H9 (cell line): ENCODE measurements at regions not wholly inside any gene's neighbourhood (a gene's known extent, or its start where the extent isn't known, plus 50 kb on each side); places are given as distances from the start of the nearest gene placed in this dataset.

ENCODE experiments used
- DNase-seq: peaks from one replicate; pipeline ENCODE4 v3.0.0-alpha.2; 2017
- H2AFZ ChIP-seq: one replicate; pipeline ENCODE4 v1.6.1; 2013; ENCODE audit warnings: mild to moderate bottlenecking, low read length, control low read depth, moderate library complexity
- H2AK5ac ChIP-seq: 2 replicates; pipeline ENCODE4 v1.6.1; 2013; ENCODE audit warnings: low read length, control low read depth, mixed read lengths; ENCODE audit not compliant: insufficient read length
- H2BK120ac ChIP-seq: one replicate; pipeline ENCODE4 v1.6.1; 2013; ENCODE audit warnings: low read depth, mild to moderate bottlenecking, low read length, control low read depth, inconsistent platforms; ENCODE audit not compliant: poor library complexity, severe bottlenecking
- H2BK12ac ChIP-seq: 2 replicates; pipeline ENCODE4 v1.6.1; 2013; ENCODE audit warnings: low read length, control low read depth, mixed read lengths, low read depth; ENCODE audit not compliant: insufficient read length
- H2BK15ac ChIP-seq: 2 replicates; pipeline ENCODE4 v1.6.1; 2013; ENCODE audit warnings: low read depth, low read length, control low read depth
- H2BK20ac ChIP-seq: one replicate; pipeline ENCODE4 v1.6.1; 2013; ENCODE audit warnings: low read depth, mild to moderate bottlenecking, low read length, control low read depth, inconsistent platforms; ENCODE audit not compliant: poor library complexity, severe bottlenecking
- H2BK5ac ChIP-seq: 2 replicates; pipeline ENCODE4 v1.6.1; 2013; ENCODE audit warnings: low read length, control low read depth, mixed read lengths; ENCODE audit not compliant: insufficient read length
- H3K14ac ChIP-seq: 2 replicates; pipeline ENCODE4 v1.6.1; 2013; ENCODE audit warnings: low read length, control low read depth; ENCODE audit not compliant: insufficient read depth
- H3K18ac ChIP-seq: 2 replicates; pipeline ENCODE4 v1.6.1; 2013; ENCODE audit warnings: low read depth, mild to moderate bottlenecking, mixed read lengths, low read length, control low read depth; ENCODE audit not compliant: insufficient read length
- H3K23ac ChIP-seq: 2 replicates; pipeline ENCODE4 v1.6.1; 2013; ENCODE audit warnings: low read length, control low read depth, mixed read lengths, low read depth; ENCODE audit not compliant: insufficient read length
- H3K23me2 ChIP-seq: 2 replicates; pipeline ENCODE4 v1.6.1; 2013; ENCODE audit warnings: low read depth, mild to moderate bottlenecking, mixed read lengths, low read length, control low read depth; ENCODE audit not compliant: insufficient read length, poor library complexity, severe bottlenecking
- H3K27ac ChIP-seq: 2 replicates; pipeline ENCODE4 v1.5.1; 2013; ENCODE audit warnings: low read length, control low read depth, mixed read lengths, low read depth; ENCODE audit not compliant: insufficient read length
- H3K27me3 ChIP-seq: 2 replicates; pipeline ENCODE4 v1.6.1; 2013; ENCODE audit warnings: low read length, control low read depth, inconsistent platforms; ENCODE audit not compliant: insufficient read depth
- H3K4ac ChIP-seq: 2 replicates; pipeline ENCODE4 v1.6.1; 2013; ENCODE audit warnings: low read depth, mild to moderate bottlenecking, control low read depth, inconsistent platforms, low read length, moderate library complexity
- H3K4me1 ChIP-seq: 2 replicates; pipeline ENCODE4 v1.6.1; 2013; ENCODE audit warnings: low read length, control low read depth, inconsistent platforms; ENCODE audit not compliant: insufficient read depth
- H3K4me2 ChIP-seq: 2 replicates; pipeline ENCODE4 v1.6.1; 2013; ENCODE audit warnings: low read length, control low read depth, mixed read lengths; ENCODE audit not compliant: insufficient read length, insufficient read depth
- H3K56ac ChIP-seq: 2 replicates; pipeline ENCODE4 v1.6.1; 2013; ENCODE audit warnings: low read depth, mild to moderate bottlenecking, mixed read lengths, low read length, control low read depth; ENCODE audit not compliant: insufficient read length
- H3K79me1 ChIP-seq: 2 replicates; pipeline ENCODE4 v1.6.1; 2013; ENCODE audit warnings: low read depth, mild to moderate bottlenecking, moderate library complexity, low read length, control low read depth, inconsistent platforms; ENCODE audit not compliant: insufficient read depth, poor library complexity, severe bottlenecking
- H3K79me2 ChIP-seq: 2 replicates; pipeline ENCODE4 v1.6.1; 2013; ENCODE audit warnings: low read length, control low read depth, inconsistent platforms; ENCODE audit not compliant: insufficient read depth
- H3K9ac ChIP-seq: 2 replicates; pipeline ENCODE4 v1.6.1; 2013; ENCODE audit warnings: low read length, control low read depth, mixed read lengths; ENCODE audit not compliant: insufficient read length; ENCODE audit errors: extremely low read depth
- H3K9me3 ChIP-seq: one replicate; pipeline ENCODE4 v1.6.1; 2013; ENCODE audit warnings: low read depth, low read length, inconsistent platforms; ENCODE audit not compliant: control insufficient read depth
- H3T11ph ChIP-seq: one replicate; pipeline ENCODE4 v1.6.1; 2013; ENCODE audit warnings: mild to moderate bottlenecking, low read length, control low read depth, inconsistent platforms
- H4K20me1 ChIP-seq: one replicate; pipeline ENCODE4 v1.6.1; 2013; ENCODE audit not compliant: control insufficient read depth, insufficient read length, insufficient read depth
- H4K5ac ChIP-seq: 2 replicates; pipeline ENCODE4 v1.6.1; 2013; ENCODE audit warnings: low read depth, mild to moderate bottlenecking, mixed read lengths, low read length, control low read depth; ENCODE audit not compliant: insufficient read length
- H4K8ac ChIP-seq: replicated peaks from 2 replicates; pipeline ENCODE4 v1.6.1; 2013; ENCODE audit warnings: low read length, control low read depth, mixed read lengths, low read depth; ENCODE audit not compliant: insufficient read length
- H4K91ac ChIP-seq: 2 replicates; pipeline ENCODE4 v1.6.1; 2013; ENCODE audit warnings: low read depth, mild to moderate bottlenecking, moderate library complexity, mixed read lengths, low read length, control low read depth; ENCODE audit not compliant: insufficient read length
- H3K27ac Mint-ChIP-seq, 3 experiments: 2 replicates in 2 of 3; 3 replicates in 1 of 3; pipeline ENCODE4 v1.8.0; 2020 to 2021; ENCODE audit warnings: mixed read lengths in 3 of 3, mild to moderate bottlenecking in 1 of 3, moderate library complexity in 1 of 3
- H3K27me3 Mint-ChIP-seq: 2 replicates; pipeline ENCODE4 v1.8.0; 2021; ENCODE audit warnings: low read depth, mild to moderate bottlenecking, moderate library complexity, mixed read lengths
- H3K36me3 Mint-ChIP-seq, 3 experiments: 2 replicates in 2 of 3; 3 replicates in 1 of 3; pipeline ENCODE4 v1.8.0; 2020 to 2021; ENCODE audit warnings: low read depth in 3 of 3, mixed read lengths in 3 of 3; ENCODE audit not compliant: insufficient read depth in 1 of 3
- H3K4me1 Mint-ChIP-seq, 2 experiments: 2 replicates each; pipeline ENCODE4 v1.8.0; 2020; ENCODE audit warnings: mixed read lengths in 2 of 2
- H3K4me3 Mint-ChIP-seq, 2 experiments: 2 replicates in 1 of 2; 3 replicates in 1 of 2; pipeline ENCODE4 v1.8.0; 2020 to 2021; ENCODE audit warnings: mild to moderate bottlenecking in 2 of 2, mixed read lengths in 2 of 2, moderate library complexity in 1 of 2
- H3K9me3 Mint-ChIP-seq, 2 experiments: 2 replicates in 1 of 2; 3 replicates in 1 of 2; pipeline ENCODE4 v1.8.0; 2020; ENCODE audit warnings: mild to moderate bottlenecking in 2 of 2, mixed read lengths in 2 of 2, moderate library complexity in 1 of 2
- TF ChIP-seq, protein P1 (sequence below): fragments of 200-600 bp; sonication (generic); conservative IDR thresholded peaks from 3 replicates; pipeline ENCODE4 v1.8.0; 2021; ENCODE audit warnings: antibody characterized with exemption, mild to moderate bottlenecking

DNA sequence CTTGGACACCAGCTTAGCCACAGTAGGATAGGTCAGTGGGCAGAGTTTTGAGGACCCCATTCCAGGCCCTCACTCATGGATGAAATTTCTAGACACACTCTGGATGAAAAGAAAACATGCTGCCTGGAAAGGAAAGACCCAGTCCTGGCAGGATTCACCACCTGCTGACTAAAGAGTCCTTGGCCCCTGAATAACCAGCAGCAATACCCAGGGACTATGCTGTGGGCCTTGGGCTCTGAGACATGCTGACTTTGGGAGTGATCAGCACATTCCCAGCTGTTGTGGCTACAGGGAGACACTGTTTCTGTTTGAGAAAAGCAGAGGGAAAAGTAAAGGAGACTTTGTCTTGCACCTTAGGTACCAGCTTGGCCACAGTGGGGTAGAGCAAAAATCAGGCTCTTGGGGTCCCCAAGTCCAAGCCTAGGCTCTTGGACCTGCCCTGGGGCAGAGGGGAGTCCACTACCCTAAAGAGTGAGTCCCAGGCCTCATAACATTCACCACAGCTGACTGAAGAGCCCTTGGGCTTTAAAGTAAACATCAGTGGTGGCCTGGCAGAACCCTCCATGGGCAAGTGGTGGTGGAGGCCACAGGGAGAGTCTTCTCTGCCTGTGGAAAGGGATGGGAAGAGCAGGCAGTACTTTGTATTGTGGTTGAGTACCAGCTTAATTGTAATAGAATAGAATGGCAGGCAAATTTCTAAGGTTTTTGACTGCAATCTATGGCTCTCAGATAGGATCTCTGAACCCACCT is 516.8 kb downstream of the BCKDHB start:
- H3K4me2 ChIP-seq = no peak overlapping the region
- no peak overlapping the region for H2BK5ac ChIP-seq
- no peak overlapping the region for H3K27ac Mint-ChIP-seq
- H3K23me2 ChIP-seq = no peaks in the 10 kb centered on the region
- H2BK15ac ChIP-seq = no peak overlapping the region
- H3T11ph ChIP-seq = no peak overlapping the region
- H3K79me1 ChIP-seq = no peaks in the 10 kb centered on the region
- H4K5ac ChIP-seq = no peak overlapping the region
- no peaks in the 10 kb centered on the region for H3K9me3 ChIP-seq
- H2AK5ac ChIP-seq = no peak overlapping the region
- H3K79me2 ChIP-seq = no peaks in the 10 kb centered on the region
- H4K8ac ChIP-seq = no peak overlapping the region
- H3K14ac ChIP-seq = no peak overlapping the region
- H3K27ac ChIP-seq = no peak overlapping the region
- no peak overlapping the region for H2BK12ac ChIP-seq
- no peak overlapping the region for H3K56ac ChIP-seq
- H3K36me3 Mint-ChIP-seq = peaks cover 0 to 2% (median 0%) of the 10 kb centered on the region in 3 experiments; a peak in 2 of 7 replicates
- no peak overlapping the region for H3K9ac ChIP-seq
- TF ChIP-seq, protein P1, sequence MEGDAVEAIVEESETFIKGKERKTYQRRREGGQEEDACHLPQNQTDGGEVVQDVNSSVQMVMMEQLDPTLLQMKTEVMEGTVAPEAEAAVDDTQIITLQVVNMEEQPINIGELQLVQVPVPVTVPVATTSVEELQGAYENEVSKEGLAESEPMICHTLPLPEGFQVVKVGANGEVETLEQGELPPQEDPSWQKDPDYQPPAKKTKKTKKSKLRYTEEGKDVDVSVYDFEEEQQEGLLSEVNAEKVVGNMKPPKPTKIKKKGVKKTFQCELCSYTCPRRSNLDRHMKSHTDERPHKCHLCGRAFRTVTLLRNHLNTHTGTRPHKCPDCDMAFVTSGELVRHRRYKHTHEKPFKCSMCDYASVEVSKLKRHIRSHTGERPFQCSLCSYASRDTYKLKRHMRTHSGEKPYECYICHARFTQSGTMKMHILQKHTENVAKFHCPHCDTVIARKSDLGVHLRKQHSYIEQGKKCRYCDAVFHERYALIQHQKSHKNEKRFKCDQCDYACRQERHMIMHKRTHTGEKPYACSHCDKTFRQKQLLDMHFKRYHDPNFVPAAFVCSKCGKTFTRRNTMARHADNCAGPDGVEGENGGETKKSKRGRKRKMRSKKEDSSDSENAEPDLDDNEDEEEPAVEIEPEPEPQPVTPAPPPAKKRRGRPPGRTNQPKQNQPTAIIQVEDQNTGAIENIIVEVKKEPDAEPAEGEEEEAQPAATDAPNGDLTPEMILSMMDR = no peak
- no peaks in the 10 kb centered on the region for H3K27me3 ChIP-seq
- H3K27me3 Mint-ChIP-seq = no peaks in the 10 kb centered on the region; the same call in 1 of the 2 replicates
- H3K9me3 Mint-ChIP-seq = peaks cover 0 to 2% of the 10 kb centered on the region in 2 experiments; a peak in 3 of 5 replicates
- H3K23ac ChIP-seq = no peak overlapping the region
- no peak overlapping the region for H2BK20ac ChIP-seq
- no peaks in the 10 kb centered on the region for H3K4me1 ChIP-seq
- H3K4me3 Mint-ChIP-seq = no peak overlapping the region
- DNase-seq = no peak
- H4K20me1 ChIP-seq = no peaks in the 10 kb centered on the region
- no peaks in the 10 kb centered on the region for H3K4me1 Mint-ChIP-seq
- no peak overlapping the region for H2BK120ac ChIP-seq
- no peak overlapping the region for H3K4ac ChIP-seq
- no peak overlapping the region for H3K18ac ChIP-seq
- H4K91ac ChIP-seq = no peak overlapping the region
- H2AFZ ChIP-seq = no peak overlapping the region
